ENCODE measurements at regions not wholly inside any gene's neighbourhood (a gene's known extent, or its start where the extent isn't known, plus 50 kb on each side); places are given as distances from the start of the nearest gene placed in this dataset.

- Mint-ChIP-seq H3K9me3 (peaks cover 0 to 7% (median 5%) of the 10 kb centered on the region in 7 donors), H3K36me3 (no peaks in the 10 kb centered on the region), H3K27me3 (peaks cover 20 to 41% (median 32%) of the 10 kb centered on the region in 3 donors), H3K27ac (no peak overlapping the region), H3K4me1 (no peaks in the 10 kb centered on the region), H3K4me3 (no peak overlapping the region)
- DNase-seq (no peak), ATAC-seq (ENCODE audit: low read depth in 2 of 2) (no peak)
Observed at GRCh38 chr20:57970116-57970515, 258.3 kb downstream of the ANKRD60 start.

GRCh38 chr20:57968120-57968519, 258.3 kb upstream of the PMEPA1 start:
- DNase-seq, result no peak
- no peak for ATAC-seq (ENCODE audit: low read depth in 2 of 2)
- peaks cover 0 to 6% (median 2%) of the 10 kb centered on the region in 7 donors for H3K9me3 Mint-ChIP-seq
- H3K4me3 Mint-ChIP-seq, result no peak overlapping the region
- H3K36me3 Mint-ChIP-seq, result no peaks in the 10 kb centered on the region
- H3K4me1 Mint-ChIP-seq, result no peaks in the 10 kb centered on the region
- no peak overlapping the region for H3K27ac Mint-ChIP-seq
- peaks cover 26 to 45% (median 43%) of the 10 kb centered on the region in 3 donors for H3K27me3 Mint-ChIP-seq

- Mint-ChIP-seq H3K4me3 (no peak overlapping the region), H3K36me3 (no peaks in the 10 kb centered on the region), H3K4me1 (no peaks in the 10 kb centered on the region), H3K27ac (no peak overlapping the region), H3K27me3 (peaks cover 28 to 45% (median 43%) of the 10 kb centered on the region in 3 donors), H3K9me3 (peaks cover 0 to 6% (median 2%) of the 10 kb centered on the region in 7 donors)
- ATAC-seq (ENCODE audit: low read depth in 2 of 2), result no peak
- no peak for DNase-seq
Observed at GRCh38 chr20:57967364-57967763, 257.5 kb upstream of the PMEPA1 start.

DNA sequence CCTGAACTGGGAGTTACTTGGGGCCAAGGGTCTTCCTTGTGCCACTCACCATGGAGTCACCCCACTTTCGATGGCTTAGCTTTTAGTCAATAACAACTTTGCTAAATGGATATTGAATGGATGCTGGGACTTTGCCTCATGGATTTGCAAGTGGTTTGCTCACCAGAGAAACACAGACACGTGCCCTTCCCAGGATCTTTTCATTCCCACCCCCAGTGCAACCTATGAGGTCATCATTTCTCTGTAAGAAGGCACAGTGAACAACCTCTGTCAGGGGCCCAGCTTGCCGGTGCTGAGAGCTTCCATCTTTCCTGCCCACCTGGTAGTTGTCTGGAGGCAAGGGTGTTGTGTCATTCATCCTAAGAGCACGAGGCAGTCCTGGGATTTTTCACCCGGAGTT, 256.8 kb upstream of the PMEPA1 start:
- peaks cover 0 to 3% (median 0%) of the 10 kb centered on the region in 7 donors for H3K9me3 Mint-ChIP-seq
- H3K4me3 Mint-ChIP-seq, result no peak overlapping the region
- ATAC-seq (ENCODE audit: low read depth in 2 of 2) (no peak), DNase-seq (no peak)
- H3K27me3 Mint-ChIP-seq, result peaks cover 28 to 45% (median 36%) of the 10 kb centered on the region in 3 donors
- H3K27ac Mint-ChIP-seq, result no peak overlapping the region
- no peaks in the 10 kb centered on the region for H3K4me1 Mint-ChIP-seq
- no peaks in the 10 kb centered on the region for H3K36me3 Mint-ChIP-seq

GRCh38 chr20:57965441-57965840, 255.6 kb upstream of the PMEPA1 start:
- no peak overlapping the region for H3K4me3 Mint-ChIP-seq
- no peak for DNase-seq

DNA sequence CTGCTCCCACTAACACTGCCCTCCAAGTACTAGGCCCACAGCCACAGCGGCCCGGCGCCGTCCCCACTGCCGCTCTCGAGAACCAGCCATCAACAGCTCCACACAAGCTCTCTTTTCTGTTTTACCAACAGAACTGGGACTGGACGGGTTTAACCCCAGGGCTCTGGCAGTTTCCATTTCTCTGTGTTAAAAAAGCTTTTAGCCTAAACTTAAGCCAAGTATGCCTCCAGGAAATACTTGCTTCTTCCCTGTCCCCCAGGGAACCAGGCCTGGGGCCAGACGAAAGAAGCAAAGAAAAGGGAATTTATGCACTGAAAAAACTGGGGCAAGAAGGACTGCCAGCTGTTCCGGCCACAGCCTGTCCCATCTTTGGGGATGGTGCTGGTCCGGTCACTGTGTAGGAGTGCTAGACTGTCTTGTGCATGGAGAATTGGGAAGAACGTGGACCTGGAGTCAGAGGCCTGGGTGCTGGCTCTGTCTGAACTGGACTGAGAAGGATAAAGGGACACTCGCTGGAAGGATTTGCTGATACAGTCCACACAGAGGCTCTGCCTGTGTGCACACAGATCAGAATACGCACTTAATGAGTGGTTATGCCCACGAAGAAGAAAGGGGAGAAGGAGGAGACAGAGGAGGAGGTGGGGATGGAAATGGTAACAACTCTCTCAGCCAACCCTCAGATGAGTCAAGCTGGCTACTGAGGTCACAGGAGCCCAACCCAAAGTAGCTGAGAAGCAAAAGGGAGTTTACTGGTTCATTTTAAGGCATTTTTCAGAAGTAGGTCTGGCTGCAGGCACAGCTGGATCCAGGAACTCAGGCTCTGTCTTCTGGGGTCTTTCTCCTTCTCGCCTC, 254.4 kb upstream of the PMEPA1 start:
- Mint-ChIP-seq H3K27me3 (peaks cover 30 to 38% (median 35%) of the 10 kb centered on the region in 3 donors), H3K9me3 (no peaks in the 10 kb centered on the region), H3K27ac (peak overlapping the region in 1 of 6 donors; percentile 18), H3K4me3 (peak overlapping the region in 1 of 8 donors; percentile 1), H3K4me1 (no peaks in the 10 kb centered on the region), H3K36me3 (no peaks in the 10 kb centered on the region)
- ATAC-seq (ENCODE audit: low read depth in 2 of 2) (no peak), DNase-seq (no peak)

More at GRCh38 chr20:57965441-57965840, 255.6 kb upstream of the PMEPA1 start:
- no peaks in the 10 kb centered on the region for H3K4me1 Mint-ChIP-seq
- H3K9me3 Mint-ChIP-seq, result no peaks in the 10 kb centered on the region
- peak overlapping the region in 1 of 6 donors; percentile 42 for H3K27ac Mint-ChIP-seq
- H3K36me3 Mint-ChIP-seq, result no peaks in the 10 kb centered on the region
- no peak for ATAC-seq (ENCODE audit: low read depth in 2 of 2)
- H3K27me3 Mint-ChIP-seq, result peaks cover 27 to 45% (median 39%) of the 10 kb centered on the region in 3 donors

DNA sequence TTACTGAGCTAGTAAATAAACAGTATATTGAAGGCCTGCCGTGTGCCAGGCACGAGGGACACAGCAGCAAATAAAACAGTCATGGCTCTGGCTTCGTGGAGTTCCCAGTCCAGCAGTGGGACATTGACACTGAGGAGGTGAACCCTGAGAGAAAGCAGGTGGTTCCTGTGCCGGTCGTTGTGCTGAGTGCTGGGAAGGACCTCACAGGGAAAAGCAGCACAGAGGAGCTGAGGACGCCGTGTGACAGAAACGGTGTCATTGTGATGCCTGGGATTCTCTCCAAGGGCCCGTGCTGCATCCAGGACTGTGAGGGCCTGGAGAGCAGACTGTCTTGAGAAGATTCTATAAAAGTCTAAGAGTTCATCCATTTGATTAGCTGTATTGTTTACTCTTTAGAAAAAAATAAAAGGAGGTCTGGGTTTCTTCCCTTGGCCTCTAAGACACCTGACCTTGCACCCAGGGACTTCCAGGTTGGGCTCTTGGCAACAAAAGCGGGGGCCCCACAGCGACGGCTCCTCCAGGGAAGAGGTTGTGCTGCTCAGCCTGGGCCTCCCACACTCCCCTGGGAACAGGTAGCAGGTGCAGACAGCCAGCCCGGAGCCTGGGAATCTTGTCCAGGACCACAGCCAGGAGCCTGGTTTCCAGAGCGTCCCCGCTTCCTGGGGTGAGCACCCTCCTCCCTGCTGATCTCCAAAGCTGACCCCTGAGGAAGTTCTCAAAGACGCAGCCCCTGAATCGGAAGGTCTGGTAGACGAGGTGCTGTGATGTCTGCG, 251.2 kb upstream of the PMEPA1 start:
- H3K9me3 Mint-ChIP-seq, result no peaks in the 10 kb centered on the region
- no peaks in the 10 kb centered on the region for H3K4me1 Mint-ChIP-seq
- no peak for ATAC-seq (ENCODE audit: low read depth in 2 of 2)
- peaks cover 24 to 30% (median 24%) of the 10 kb centered on the region in 3 donors for H3K27me3 Mint-ChIP-seq
- no peak overlapping the region for H3K27ac Mint-ChIP-seq
- H3K4me3 Mint-ChIP-seq, result no peak overlapping the region
- no peaks in the 10 kb centered on the region for H3K36me3 Mint-ChIP-seq
- DNase-seq, result no peak

DNA sequence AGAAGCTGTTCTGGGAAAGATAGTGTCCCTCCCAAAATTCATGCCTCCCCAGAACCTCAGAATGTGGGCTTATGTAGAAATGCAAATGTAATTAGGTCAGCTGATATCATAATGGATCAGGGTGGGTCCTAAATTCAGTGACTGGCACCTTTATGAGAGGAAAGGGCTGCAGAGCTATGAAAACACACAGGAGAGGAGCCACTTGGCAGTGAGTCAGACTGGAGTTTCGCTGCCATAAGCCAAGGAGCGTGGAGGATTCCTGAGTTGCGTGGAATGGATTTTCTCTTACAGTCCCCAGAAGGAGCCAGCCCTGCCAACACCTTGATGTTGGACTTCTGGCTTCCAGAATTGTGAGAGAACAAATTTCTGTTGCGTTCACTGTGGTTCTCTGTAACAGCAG, 249.8 kb upstream of the PMEPA1 start:
- ATAC-seq (ENCODE audit: low read depth in 2 of 2) (no peak), DNase-seq (no peak)
- Mint-ChIP-seq H3K27ac (peak overlapping the region in 1 of 6 donors; percentile 19), H3K9me3 (peaks cover under 1 to 7% (median 3%) of the 10 kb centered on the region in 7 donors), H3K4me3 (no peak overlapping the region), H3K4me1 (no peaks in the 10 kb centered on the region), H3K36me3 (no peaks in the 10 kb centered on the region), H3K27me3 (peaks cover 27 to 35% (median 29%) of the 10 kb centered on the region in 3 donors)

- ATAC-seq (ENCODE audit: low read depth in 2 of 2), result no peak
- H3K4me1 Mint-ChIP-seq, result no peaks in the 10 kb centered on the region
- peaks cover 3 to 12% (median 5%) of the 10 kb centered on the region in 7 donors for H3K9me3 Mint-ChIP-seq
- H3K36me3 Mint-ChIP-seq, result no peaks in the 10 kb centered on the region
- DNase-seq, result no peak
- no peak overlapping the region for H3K4me3 Mint-ChIP-seq
- H3K27ac Mint-ChIP-seq, result peak overlapping the region in 1 of 6 donors; percentile 70
- H3K27me3 Mint-ChIP-seq, result peaks cover 23 to 29% (median 29%) of the 10 kb centered on the region in 3 donors
Observed at GRCh38 chr20:57959018-57959417, 249.2 kb upstream of the PMEPA1 start.

GRCh38 chr20:57958050-57958420, 248.2 kb upstream of the PMEPA1 start:
- Mint-ChIP-seq H3K27me3 (peaks cover 20 to 36% (median 28%) of the 10 kb centered on the region in 3 donors), H3K9me3 (peaks cover 3 to 12% (median 5%) of the 10 kb centered on the region in 7 donors), H3K27ac (no peak overlapping the region), H3K4me1 (no peaks in the 10 kb centered on the region), H3K36me3 (no peaks in the 10 kb centered on the region), H3K4me3 (no peak overlapping the region)
- no peak for DNase-seq
- no peak for ATAC-seq (ENCODE audit: low read depth in 2 of 2)

DNA sequence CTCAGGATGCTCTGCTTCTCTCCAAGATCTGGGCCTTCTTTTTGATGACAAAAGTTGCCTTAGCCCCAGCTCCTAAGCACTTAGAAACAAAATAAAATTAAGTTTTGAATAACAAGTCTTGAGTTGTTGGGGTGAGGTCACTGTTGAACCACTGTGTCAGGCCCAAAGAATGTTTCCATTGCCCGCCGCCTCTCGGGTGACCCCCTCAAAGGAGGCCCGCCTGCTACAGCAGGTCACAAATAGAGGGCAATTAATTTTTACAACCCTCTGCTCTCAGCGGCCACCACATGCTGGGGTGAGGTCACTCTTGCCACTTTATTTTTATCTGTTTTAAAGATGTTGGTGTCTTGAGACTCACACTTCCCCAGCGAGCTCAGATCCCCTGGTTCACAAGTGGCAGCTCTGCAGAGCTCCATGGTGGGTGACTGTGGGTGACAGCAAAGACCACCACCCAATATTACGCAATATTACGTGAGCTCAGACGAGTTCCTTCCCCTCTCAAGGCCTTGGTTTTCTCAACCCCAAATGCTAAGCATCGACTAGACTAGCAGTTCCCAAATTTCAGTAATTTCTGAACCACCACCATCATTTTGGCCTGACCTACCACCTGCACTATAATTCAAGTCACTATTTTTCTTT, 247.7 kb upstream of the PMEPA1 start:
- Mint-ChIP-seq H3K9me3 (peaks cover 3 to 12% (median 5%) of the 10 kb centered on the region in 7 donors), H3K4me3 (no peak overlapping the region), H3K36me3 (no peaks in the 10 kb centered on the region), H3K27me3 (peaks cover 19 to 37% (median 28%) of the 10 kb centered on the region in 3 donors), H3K27ac (no peak overlapping the region), H3K4me1 (no peaks in the 10 kb centered on the region)
- ATAC-seq (ENCODE audit: low read depth in 2 of 2), result no peak
- DNase-seq, result no peak

GRCh38 chr20:57953638-57954037, 243.8 kb upstream of the PMEPA1 start:
- DNase-seq, result no peak
- no peak for ATAC-seq (ENCODE audit: low read depth in 2 of 2)
- no peak overlapping the region for H3K4me3 Mint-ChIP-seq
- H3K27ac Mint-ChIP-seq, result no peak overlapping the region
- H3K27me3 Mint-ChIP-seq, result peaks cover 7 to 53% (median 27%) of the 10 kb centered on the region in 3 donors
- peaks cover 4 to 20% (median 11%) of the 10 kb centered on the region in 7 donors for H3K9me3 Mint-ChIP-seq
- H3K4me1 Mint-ChIP-seq, result no peaks in the 10 kb centered on the region
- H3K36me3 Mint-ChIP-seq, result peaks cover 0 to 9% of the 10 kb centered on the region in 2 donors

- DNase-seq (no peak), ATAC-seq (ENCODE audit: low read depth in 2 of 2) (no peak)
- no peak overlapping the region for H3K4me3 Mint-ChIP-seq
- H3K4me1 Mint-ChIP-seq, result no peaks in the 10 kb centered on the region
- no peak overlapping the region for H3K27ac Mint-ChIP-seq
- H3K9me3 Mint-ChIP-seq, result peaks cover 4 to 20% (median 11%) of the 10 kb centered on the region in 7 donors
- H3K27me3 Mint-ChIP-seq, result peaks cover 0 to 67% (median 32%) of the 10 kb centered on the region in 3 donors
- peaks cover 0 to 9% of the 10 kb centered on the region in 2 donors for H3K36me3 Mint-ChIP-seq
Observed at GRCh38 chr20:57952136-57952535, 242.3 kb upstream of the PMEPA1 start.
